Left lobe of liver (tissue), 2 donors: ENCODE measurements at regions not wholly inside any gene's neighbourhood (a gene's known extent, or its start where the extent isn't known, plus 50 kb on each side); places are given as distances from the start of the nearest gene placed in this dataset.

Source experiments
- ATAC-seq: fragments of 200-7000 bp; cut with Tn5 transposase; one replicate; pipeline ENCODE4 v1.9.1; 2020; ENCODE audit warnings: mild to moderate bottlenecking, moderate library complexity
- DNase-seq: peaks from one replicate; pipeline ENCODE4 v3.0.0-alpha.2; 2020; ENCODE audit warnings: low spot score
- donor health status: DM: no; HTN: no; CAD: no; lungs with moderate emphysema.
- donor health status: DM: no; HTN: yes; CAD: no.

GRCh38 chr2:117700471-117700870 lies 114.0 kb upstream of the DDX18 start:
- ATAC-seq (no peak), DNase-seq (no peak)

GRCh38 chr2:117701365-117701764 lies 113.1 kb upstream of the DDX18 start:
- no peak for DNase-seq
- no peak for ATAC-seq

GRCh38 chr2:117702098-117702497 lies 112.4 kb upstream of the DDX18 start:
- DNase-seq = no peak
- no peak for ATAC-seq

GRCh38 chr2:117703858-117704257 lies 110.6 kb upstream of the DDX18 start:
- DNase-seq = no peak
- no peak for ATAC-seq

- no peak for DNase-seq
- ATAC-seq = no peak
Measured at GRCh38 chr2:117704818-117705217, 109.7 kb upstream of the DDX18 start.

GRCh38 chr2:117707874-117708273 lies 106.6 kb upstream of the DDX18 start:
- ATAC-seq (peak; percentile 89), DNase-seq (no peak)

- DNase-seq (no peak), ATAC-seq (no peak)
Measured at GRCh38 chr2:117712684-117713083, 101.8 kb upstream of the DDX18 start.

- no peak for DNase-seq
- no peak for ATAC-seq
Measured at GRCh38 chr2:117714110-117714509, 100.4 kb upstream of the DDX18 start.

- ATAC-seq = no peak
- no peak for DNase-seq
Measured at GRCh38 chr2:117714745-117715417, 99.6 kb upstream of the DDX18 start.

- ATAC-seq = no peak
- no peak for DNase-seq
Measured at GRCh38 chr2:117716505-117716904, 98.0 kb upstream of the DDX18 start.

GRCh38 chr2:117717072-117717471 lies 97.4 kb upstream of the DDX18 start:
- DNase-seq (no peak), ATAC-seq (no peak)

- DNase-seq (no peak), ATAC-seq (no peak)
Measured at GRCh38 chr2:117718048-117718447, 96.4 kb upstream of the DDX18 start.

GRCh38 chr2:117720765-117721164 lies 93.7 kb upstream of the DDX18 start:
- ATAC-seq (no peak), DNase-seq (no peak)

GRCh38 chr2:117723483-117723882 lies 91.0 kb upstream of the DDX18 start:
- ATAC-seq (no peak), DNase-seq (no peak)

GRCh38 chr2:117723888-117724434 lies 90.5 kb upstream of the DDX18 start:
- no peak for DNase-seq
- ATAC-seq = no peak

GRCh38 chr2:117726747-117727146 lies 87.7 kb upstream of the DDX18 start:
- no peak for ATAC-seq

GRCh38 chr2:117737846-117738245 lies 76.6 kb upstream of the DDX18 start:
- no peak for DNase-seq
- ATAC-seq = no peak

More at GRCh38 chr2:117726747-117727146, 87.7 kb upstream of the DDX18 start:
- DNase-seq = no peak

- DNase-seq (no peak), ATAC-seq (no peak)
Measured at GRCh38 chr2:117738991-117739839, 75.3 kb upstream of the DDX18 start.

- ATAC-seq = no peak
- DNase-seq = no peak
Measured at GRCh38 chr2:117745537-117745936, 69.0 kb upstream of the DDX18 start.

- DNase-seq = no peak
- no peak for ATAC-seq
Measured at GRCh38 chr2:117755768-117756167, 58.7 kb upstream of the DDX18 start.

GRCh38 chr2:117760916-117761315 lies 53.6 kb upstream of the DDX18 start:
- no peak for ATAC-seq
- no peak for DNase-seq

GRCh38 chr2:117762454-117762853 lies 52.0 kb upstream of the DDX18 start:
- ATAC-seq (no peak), DNase-seq (no peak)
